ENCODE measurements at regions not wholly inside any gene's neighbourhood (a gene's known extent, or its start where the extent isn't known, plus 50 kb on each side); places are given as distances from the start of the nearest gene placed in this dataset.
"Not testable (repeated sequence)": the region's sequence is repeated elsewhere in the genome, so short reads cannot be mapped to it uniquely, and the experiment has no call there.

DNA sequence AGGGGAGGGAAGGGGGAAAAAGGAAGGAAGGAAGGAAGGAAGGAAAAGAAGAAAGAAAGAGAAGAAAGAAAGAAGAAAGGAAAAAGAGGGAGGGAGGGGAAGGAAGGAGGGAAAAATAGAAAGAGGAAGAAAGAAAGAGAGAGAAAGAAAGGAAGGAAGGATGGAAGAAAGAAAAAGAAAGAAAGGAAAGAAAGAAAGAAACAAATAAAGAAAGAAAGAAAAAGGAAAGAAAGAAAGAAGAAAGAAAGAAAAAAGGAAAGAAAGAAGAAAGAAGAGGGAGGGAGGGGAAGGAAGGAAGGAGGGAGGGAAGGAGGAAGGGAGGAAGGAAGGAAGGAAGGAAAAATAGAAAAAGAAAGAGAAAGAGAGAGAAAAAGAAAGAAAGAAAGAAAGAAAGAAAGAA is 315.8 kb upstream of the PIK3C3 start:
- peaks cover 0 to 4% of the 10 kb centered on the region in 2 donors for H3K9me3 ChIP-seq (ENCODE audit: control insufficient read depth in 2 of 2, insufficient read depth in 1 of 2, low read length in 1 of 2)
- no peaks in the 10 kb centered on the region for H3K4me1 ChIP-seq (ENCODE audit: control insufficient read depth in 2 of 2, insufficient read depth in 2 of 2, low read length in 2 of 2)
- DNase-seq (ENCODE audit: low read depth in 6 of 9, low spot score in 9 of 9), result no peak
- H3K36me3 ChIP-seq (ENCODE audit: control insufficient read depth in 2 of 2, insufficient read depth in 2 of 2, low read length in 1 of 2), result no peaks in the 10 kb centered on the region
- no peak overlapping the region for H3K27ac ChIP-seq (ENCODE audit: low read depth in 1 of 2, low read length in 1 of 2)
- no peaks in the 10 kb centered on the region for H3K27me3 ChIP-seq (ENCODE audit: control insufficient read depth in 2 of 2, insufficient read depth in 1 of 2, low read length in 1 of 2)
- H3K4me3 ChIP-seq (ENCODE audit: low read length in 2 of 2), result no peak overlapping the region

DNA sequence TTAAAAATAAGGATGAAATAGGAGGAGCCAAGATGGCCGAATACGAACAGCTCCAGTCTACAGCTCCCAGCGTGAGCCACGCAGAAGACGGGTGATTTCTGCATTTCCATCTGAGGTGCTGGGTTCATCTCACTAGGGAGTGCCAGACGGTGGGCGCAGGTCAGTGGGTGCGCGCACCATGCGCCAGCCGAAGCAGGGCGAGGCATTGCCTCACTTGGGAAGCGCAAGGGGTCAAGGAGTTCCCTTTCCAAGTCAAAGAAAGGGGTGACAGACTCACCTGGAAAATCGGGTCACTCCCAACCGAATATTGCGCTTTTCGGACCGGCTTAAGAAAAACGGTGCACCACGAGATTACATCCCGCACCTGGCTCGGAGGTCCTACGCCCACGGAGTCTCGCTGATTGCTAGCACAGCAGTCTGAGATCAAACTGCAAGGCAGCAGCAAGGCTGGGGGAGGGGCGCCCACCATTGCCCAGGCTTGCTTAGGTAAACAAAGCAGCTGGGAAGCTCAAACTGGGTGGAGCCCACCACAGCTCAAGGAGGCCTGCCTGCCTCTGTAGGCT is 323.2 kb upstream of the PIK3C3 start:
- not testable (repeated sequence) for H3K4me1 ChIP-seq (ENCODE audit: control insufficient read depth in 2 of 2, insufficient read depth in 2 of 2, low read length in 2 of 2); DNase-seq (ENCODE audit: low read depth in 6 of 9, low spot score in 9 of 9); H3K27me3 ChIP-seq (ENCODE audit: control insufficient read depth in 2 of 2, insufficient read depth in 1 of 2, low read length in 1 of 2); H3K27ac ChIP-seq (ENCODE audit: low read depth in 1 of 2, low read length in 1 of 2); H3K9me3 ChIP-seq (ENCODE audit: control insufficient read depth in 2 of 2, insufficient read depth in 1 of 2, low read length in 1 of 2); H3K4me3 ChIP-seq (ENCODE audit: low read length in 2 of 2); H3K36me3 ChIP-seq (ENCODE audit: control insufficient read depth in 2 of 2, insufficient read depth in 2 of 2, low read length in 1 of 2)
- WGBS, result 93% methylated on average over 26 of the region's 26 CpGs

GRCh38 chr18:41630232-41630886 is 324.7 kb upstream of the PIK3C3 start:
- Histone ChIP-seq H3K9me3 (ENCODE audit: control insufficient read depth in 2 of 2, insufficient read depth in 1 of 2, low read length in 1 of 2) (peaks cover 0 to 3% of the 10 kb centered on the region in 2 donors), H3K36me3 (ENCODE audit: control insufficient read depth in 2 of 2, insufficient read depth in 2 of 2, low read length in 1 of 2) (no peaks in the 10 kb centered on the region), H3K27me3 (ENCODE audit: control insufficient read depth in 2 of 2, insufficient read depth in 1 of 2, low read length in 1 of 2) (no peaks in the 10 kb centered on the region), H3K4me3 (ENCODE audit: low read length in 2 of 2) (no peak overlapping the region), H3K27ac (ENCODE audit: low read depth in 1 of 2, low read length in 1 of 2) (no peak overlapping the region), H3K4me1 (ENCODE audit: control insufficient read depth in 2 of 2, insufficient read depth in 2 of 2, low read length in 2 of 2) (no peaks in the 10 kb centered on the region)
- whole genome bisulfite sequencing, result 91% methylated on average over 8 of the region's 8 CpGs
- no peak for DNase-seq (ENCODE audit: low read depth in 6 of 9, low spot score in 9 of 9)

DNA sequence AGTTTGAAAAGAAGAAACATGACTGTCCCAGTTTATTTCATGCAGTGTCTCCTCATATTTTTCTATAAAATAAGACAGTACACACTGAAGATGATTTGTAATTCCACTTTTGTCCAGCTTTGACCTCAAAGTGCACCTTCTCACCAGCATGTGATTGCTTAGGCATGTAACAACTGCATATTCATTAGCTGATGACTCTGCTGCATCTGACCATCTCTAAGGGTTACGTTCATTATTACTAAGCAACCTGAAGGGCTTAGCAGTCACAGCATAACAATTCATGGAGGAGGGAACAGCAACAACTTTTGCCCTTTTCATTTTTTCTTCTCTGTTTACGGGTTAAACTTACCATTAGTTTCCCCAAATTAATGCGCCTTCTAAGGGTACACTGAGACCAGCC is 330.6 kb upstream of the PIK3C3 start:
- Histone ChIP-seq H3K27me3 (ENCODE audit: control insufficient read depth in 2 of 2, insufficient read depth in 1 of 2, low read length in 1 of 2) (no peaks in the 10 kb centered on the region), H3K36me3 (ENCODE audit: control insufficient read depth in 2 of 2, insufficient read depth in 2 of 2, low read length in 1 of 2) (no peaks in the 10 kb centered on the region), H3K4me1 (ENCODE audit: control insufficient read depth in 2 of 2, insufficient read depth in 2 of 2, low read length in 2 of 2) (no peaks in the 10 kb centered on the region), H3K4me3 (ENCODE audit: low read length in 2 of 2) (no peak overlapping the region), H3K27ac (ENCODE audit: low read depth in 1 of 2, low read length in 1 of 2) (no peak overlapping the region), H3K9me3 (ENCODE audit: control insufficient read depth in 2 of 2, insufficient read depth in 1 of 2, low read length in 1 of 2) (no peaks in the 10 kb centered on the region)
- DNase-seq (ENCODE audit: low read depth in 6 of 9, low spot score in 9 of 9), result no peak
- 97% methylated on average over 3 of the region's 3 CpGs for WGBS

GRCh38 chr18:41621177-41621576 is 333.9 kb upstream of the PIK3C3 start:
- no peaks in the 10 kb centered on the region for H3K4me1 ChIP-seq (ENCODE audit: control insufficient read depth in 2 of 2, insufficient read depth in 2 of 2, low read length in 2 of 2)
- H3K36me3 ChIP-seq (ENCODE audit: control insufficient read depth in 2 of 2, insufficient read depth in 2 of 2, low read length in 1 of 2), result no peaks in the 10 kb centered on the region
- H3K27me3 ChIP-seq (ENCODE audit: control insufficient read depth in 2 of 2, insufficient read depth in 1 of 2, low read length in 1 of 2), result no peaks in the 10 kb centered on the region
- no peak overlapping the region for H3K4me3 ChIP-seq (ENCODE audit: low read length in 2 of 2)
- WGBS, result 89% methylated on average over 1 of the region's 1 CpG
- no peak overlapping the region for H3K27ac ChIP-seq (ENCODE audit: low read depth in 1 of 2, low read length in 1 of 2)
- DNase-seq (ENCODE audit: low read depth in 6 of 9, low spot score in 9 of 9), result no peak
- H3K9me3 ChIP-seq (ENCODE audit: control insufficient read depth in 2 of 2, insufficient read depth in 1 of 2, low read length in 1 of 2), result no peaks in the 10 kb centered on the region

DNA sequence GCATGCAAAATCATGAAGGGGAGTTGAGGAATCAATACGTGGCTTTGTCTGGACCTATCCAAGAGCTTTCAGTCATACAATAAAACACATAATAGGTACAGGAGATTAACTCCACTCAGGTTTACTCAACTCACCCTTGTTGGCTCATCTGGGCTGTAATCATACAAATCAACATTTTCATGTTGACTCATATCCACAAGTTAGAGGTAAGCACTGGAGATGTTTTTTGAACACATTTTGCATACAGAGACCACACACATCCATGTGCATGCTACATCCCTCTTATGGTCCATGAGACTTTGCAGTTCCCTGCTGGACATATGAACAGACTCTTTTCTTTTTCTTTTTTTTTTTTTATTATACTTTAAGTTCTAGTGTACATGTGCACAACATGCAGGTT is 336.9 kb upstream of the PIK3C3 start:
- WGBS, result 90% methylated on average over 1 of the region's 1 CpG
- Histone ChIP-seq H3K4me1 (ENCODE audit: control insufficient read depth in 2 of 2, insufficient read depth in 2 of 2, low read length in 2 of 2) (peaks cover 0 to 2% of the 10 kb centered on the region in 2 donors), H3K27me3 (ENCODE audit: control insufficient read depth in 2 of 2, insufficient read depth in 1 of 2, low read length in 1 of 2) (no peaks in the 10 kb centered on the region), H3K27ac (ENCODE audit: low read depth in 1 of 2, low read length in 1 of 2) (no peak overlapping the region), H3K36me3 (ENCODE audit: control insufficient read depth in 2 of 2, insufficient read depth in 2 of 2, low read length in 1 of 2) (no peaks in the 10 kb centered on the region), H3K9me3 (ENCODE audit: control insufficient read depth in 2 of 2, insufficient read depth in 1 of 2, low read length in 1 of 2) (no peaks in the 10 kb centered on the region), H3K4me3 (ENCODE audit: low read length in 2 of 2) (no peak overlapping the region)
- DNase-seq (ENCODE audit: low read depth in 6 of 9, low spot score in 9 of 9), result no peak

GRCh38 chr18:41617647-41618046 is 337.4 kb upstream of the PIK3C3 start:
- DNase-seq (ENCODE audit: low read depth in 6 of 9, low spot score in 9 of 9), result no peak
- Histone ChIP-seq H3K9me3 (ENCODE audit: control insufficient read depth in 2 of 2, insufficient read depth in 1 of 2, low read length in 1 of 2) (no peaks in the 10 kb centered on the region), H3K36me3 (ENCODE audit: control insufficient read depth in 2 of 2, insufficient read depth in 2 of 2, low read length in 1 of 2) (no peaks in the 10 kb centered on the region), H3K4me3 (ENCODE audit: low read length in 2 of 2) (no peak overlapping the region), H3K4me1 (ENCODE audit: control insufficient read depth in 2 of 2, insufficient read depth in 2 of 2, low read length in 2 of 2) (peaks cover 0 to 4% of the 10 kb centered on the region in 2 donors), H3K27ac (ENCODE audit: low read depth in 1 of 2, low read length in 1 of 2) (no peak overlapping the region), H3K27me3 (ENCODE audit: control insufficient read depth in 2 of 2, insufficient read depth in 1 of 2, low read length in 1 of 2) (no peaks in the 10 kb centered on the region)
- WGBS, result 96% methylated on average over 2 of the region's 2 CpGs

GRCh38 chr18:41613003-41613609 is 341.9 kb upstream of the PIK3C3 start:
- Histone ChIP-seq H3K4me1 (ENCODE audit: control insufficient read depth in 2 of 2, insufficient read depth in 2 of 2, low read length in 2 of 2) (peaks cover 0 to 4% of the 10 kb centered on the region in 2 donors), H3K4me3 (ENCODE audit: low read length in 2 of 2) (no peak overlapping the region), H3K9me3 (ENCODE audit: control insufficient read depth in 2 of 2, insufficient read depth in 1 of 2, low read length in 1 of 2) (no peaks in the 10 kb centered on the region), H3K27ac (ENCODE audit: low read depth in 1 of 2, low read length in 1 of 2) (peak overlapping the region in 1 of 2 donors; percentile 13), H3K36me3 (ENCODE audit: control insufficient read depth in 2 of 2, insufficient read depth in 2 of 2, low read length in 1 of 2) (no peaks in the 10 kb centered on the region), H3K27me3 (ENCODE audit: control insufficient read depth in 2 of 2, insufficient read depth in 1 of 2, low read length in 1 of 2) (no peaks in the 10 kb centered on the region)
- DNase-seq (ENCODE audit: low read depth in 6 of 9, low spot score in 9 of 9), result peak in 6 of 9 donors; percentile 2 to 33 (median 6)
- 84% methylated on average over 6 of the region's 6 CpGs for WGBS

DNA sequence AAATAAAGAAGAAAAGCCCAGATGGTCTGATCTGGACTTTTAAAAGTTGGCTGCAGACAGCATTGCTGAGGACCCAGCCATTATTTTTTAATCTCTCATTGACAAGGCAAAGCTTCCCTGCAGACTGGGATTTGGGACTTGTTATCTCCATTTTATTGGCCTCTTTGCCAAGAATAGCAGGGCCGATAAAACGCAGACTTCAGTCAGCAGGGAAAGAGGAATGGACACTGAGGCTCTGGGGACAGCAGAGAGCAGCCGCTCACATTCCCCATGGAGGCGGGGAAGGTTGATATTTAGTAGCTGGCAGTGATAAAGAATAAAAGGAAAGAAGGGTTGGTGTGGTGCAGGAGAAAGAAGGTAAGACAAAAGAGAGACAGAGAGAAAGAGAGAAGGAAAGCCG is 350.1 kb upstream of the PIK3C3 start:
- no peak for DNase-seq (ENCODE audit: low read depth in 6 of 9, low spot score in 9 of 9)
- Histone ChIP-seq H3K9me3 (ENCODE audit: control insufficient read depth in 2 of 2, insufficient read depth in 1 of 2, low read length in 1 of 2) (no peaks in the 10 kb centered on the region), H3K4me1 (ENCODE audit: control insufficient read depth in 2 of 2, insufficient read depth in 2 of 2, low read length in 2 of 2) (no peaks in the 10 kb centered on the region), H3K36me3 (ENCODE audit: control insufficient read depth in 2 of 2, insufficient read depth in 2 of 2, low read length in 1 of 2) (no peaks in the 10 kb centered on the region), H3K27me3 (ENCODE audit: control insufficient read depth in 2 of 2, insufficient read depth in 1 of 2, low read length in 1 of 2) (no peaks in the 10 kb centered on the region), H3K27ac (ENCODE audit: low read depth in 1 of 2, low read length in 1 of 2) (no peak overlapping the region), H3K4me3 (ENCODE audit: low read length in 2 of 2) (no peak overlapping the region)
- 91% methylated on average over 5 of the region's 5 CpGs for WGBS

Measured in thymus (tissue), 11 donors.